SH-SY5Y (cell line): ENCODE measurements at regions not wholly inside any gene's neighbourhood (a gene's known extent, or its start where the extent isn't known, plus 50 kb on each side); places are given as distances from the start of the nearest gene placed in this dataset.

Experiments used
- GATA2 ChIP-seq: IDR thresholded peaks from 2 replicates; pipeline ENCODE4 v1.6.1; 2011; ENCODE audit warnings: mild to moderate bottlenecking, low read depth, low read length
- GATA3 ChIP-seq: IDR thresholded peaks from 2 replicates; pipeline ENCODE4 v1.6.1; 2011; ENCODE audit warnings: low read depth, mild to moderate bottlenecking, low read length, moderate library complexity

DNA sequence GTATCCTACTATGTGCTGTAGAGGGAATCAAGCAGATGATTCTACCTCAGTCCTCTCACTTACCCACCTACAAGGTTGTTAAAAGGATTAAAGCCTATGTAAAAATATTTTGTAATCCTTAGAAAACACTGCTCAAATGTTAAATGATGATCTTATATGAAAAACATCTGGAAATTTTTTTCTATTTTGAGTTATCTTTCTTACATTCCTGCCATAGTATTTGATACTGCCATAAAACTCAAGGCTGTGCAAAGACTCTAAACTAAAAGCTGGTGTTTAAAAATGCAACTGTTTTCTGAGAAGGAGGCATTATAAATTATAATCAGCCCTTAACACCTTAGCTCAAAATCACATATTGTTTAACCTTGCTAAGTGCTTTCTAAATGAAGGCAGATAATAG, 474.2 kb downstream of the PRELID2 start:
- no peak for TF ChIP-seq GATA2
- no peak for TF ChIP-seq GATA3

DNA sequence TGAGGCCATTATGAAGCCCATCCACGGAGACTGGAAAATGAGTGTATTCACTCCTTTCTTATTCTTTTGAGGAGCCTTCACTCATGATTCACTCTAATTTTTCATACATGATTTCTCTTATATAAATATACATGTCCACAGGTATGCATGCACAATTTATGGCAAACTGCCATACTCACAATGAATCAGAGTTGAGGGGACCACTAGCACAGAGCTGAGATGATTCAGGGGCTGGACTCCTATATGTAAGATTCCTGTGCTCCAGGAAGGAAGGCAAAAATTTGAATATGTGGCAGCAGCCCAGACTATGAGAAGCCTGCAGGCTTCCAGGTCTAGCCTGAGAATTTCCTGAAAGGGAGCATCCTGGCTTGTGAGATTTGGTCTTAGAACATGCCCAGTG, 484.6 kb downstream of the PRELID2 start:
- TF ChIP-seq GATA3: no peak
- no peak for TF ChIP-seq GATA2

- TF ChIP-seq GATA3 (no peak), GATA2 (no peak)
Measured at GRCh38 chr5:145347026-145347616, 488.0 kb downstream of the PRELID2 start.

GRCh38 chr5:145345511-145346287, 489.4 kb downstream of the PRELID2 start:
- no peak for TF ChIP-seq GATA2
- TF ChIP-seq GATA3: no peak

- no peak for TF ChIP-seq GATA3
- TF ChIP-seq GATA2: no peak
Measured at GRCh38 chr5:145341842-145342241, 493.3 kb downstream of the PRELID2 start.

- TF ChIP-seq GATA2 (no peak), GATA3 (no peak)
Measured at GRCh38 chr5:145340099-145340498, 495.0 kb downstream of the PRELID2 start.

DNA sequence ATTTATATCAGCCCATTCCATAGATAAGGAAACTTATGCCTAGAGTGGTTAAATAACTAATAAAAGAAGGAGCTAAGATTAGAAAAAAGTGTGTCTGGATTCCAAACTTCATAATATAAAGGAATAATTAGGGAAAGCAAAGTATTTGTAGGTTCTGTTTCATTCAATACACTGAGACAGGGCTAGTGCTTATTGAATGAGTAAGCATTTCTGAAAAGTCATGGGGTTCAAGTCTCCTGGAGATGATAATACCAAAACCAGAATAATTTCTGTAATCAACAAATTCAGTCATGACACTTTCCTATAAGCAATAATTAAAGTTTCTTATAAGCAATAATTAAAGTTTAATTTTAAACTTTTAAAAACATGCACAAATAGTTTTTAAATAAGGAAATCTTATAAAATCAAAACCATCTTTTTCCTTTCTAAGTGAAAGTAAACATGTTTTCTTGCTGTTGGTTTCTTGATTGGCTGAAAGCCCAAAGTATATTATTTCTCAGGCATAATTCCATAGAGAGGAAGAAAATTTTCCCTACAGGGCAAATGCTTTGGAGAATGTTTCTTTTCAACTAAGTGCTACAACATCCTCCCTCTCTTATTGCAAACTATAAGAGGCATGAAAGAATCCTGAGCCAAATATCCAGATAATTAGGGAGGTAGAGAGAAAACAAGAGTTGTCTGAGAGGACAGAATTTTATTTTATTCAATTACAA, 510.2 kb downstream of the PRELID2 start:
- TF ChIP-seq GATA2 (no peak), GATA3 (no peak)

DNA sequence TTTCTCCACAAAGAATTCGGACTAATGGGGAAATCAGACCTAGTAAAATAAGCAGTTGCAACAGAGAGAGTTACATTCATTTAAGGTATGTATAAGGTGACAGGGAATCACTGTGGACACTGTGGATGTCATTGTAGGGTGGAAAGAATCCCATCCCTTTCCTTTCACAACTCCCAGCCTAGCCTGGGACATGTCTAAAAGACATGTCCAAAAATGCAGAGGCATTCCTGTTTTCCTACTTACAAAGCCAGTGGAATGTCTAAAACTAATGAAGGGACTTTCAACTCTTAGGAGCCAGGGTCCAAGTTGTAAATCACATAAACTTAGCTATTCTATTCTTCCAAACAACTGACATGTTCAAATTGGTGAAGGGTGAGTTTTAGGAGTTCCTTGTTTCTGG, 511.0 kb downstream of the PRELID2 start:
- TF ChIP-seq GATA2: no peak
- no peak for TF ChIP-seq GATA3

GRCh38 chr5:145316282-145316681, 518.9 kb downstream of the PRELID2 start:
- no peak for TF ChIP-seq GATA3
- TF ChIP-seq GATA2: no peak

DNA sequence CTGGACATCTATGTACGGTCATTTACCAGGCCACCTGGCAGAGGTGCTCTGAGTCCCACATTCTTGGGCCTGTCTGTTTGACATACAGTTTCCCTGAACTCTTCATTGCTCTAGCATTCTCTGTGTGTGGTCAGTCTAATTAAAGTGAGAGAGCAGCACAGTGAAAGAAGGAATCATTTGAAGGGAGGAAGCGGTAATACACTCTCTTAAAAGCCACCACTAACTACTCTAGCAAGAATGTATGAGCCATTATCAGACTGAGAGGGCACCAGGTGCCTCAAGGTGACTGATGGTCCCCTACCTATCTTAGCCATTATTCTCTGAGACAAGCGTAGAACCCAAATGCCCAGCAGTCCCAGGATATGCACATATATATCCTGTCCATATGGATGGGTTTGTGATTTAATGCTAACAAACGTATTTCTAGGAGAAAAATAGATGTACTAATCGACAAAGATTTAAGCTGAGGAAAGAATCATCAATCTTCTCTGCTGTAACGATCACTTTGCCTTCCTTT, 527.2 kb downstream of the PRELID2 start:
- TF ChIP-seq GATA3: no peak
- TF ChIP-seq GATA2: no peak

DNA sequence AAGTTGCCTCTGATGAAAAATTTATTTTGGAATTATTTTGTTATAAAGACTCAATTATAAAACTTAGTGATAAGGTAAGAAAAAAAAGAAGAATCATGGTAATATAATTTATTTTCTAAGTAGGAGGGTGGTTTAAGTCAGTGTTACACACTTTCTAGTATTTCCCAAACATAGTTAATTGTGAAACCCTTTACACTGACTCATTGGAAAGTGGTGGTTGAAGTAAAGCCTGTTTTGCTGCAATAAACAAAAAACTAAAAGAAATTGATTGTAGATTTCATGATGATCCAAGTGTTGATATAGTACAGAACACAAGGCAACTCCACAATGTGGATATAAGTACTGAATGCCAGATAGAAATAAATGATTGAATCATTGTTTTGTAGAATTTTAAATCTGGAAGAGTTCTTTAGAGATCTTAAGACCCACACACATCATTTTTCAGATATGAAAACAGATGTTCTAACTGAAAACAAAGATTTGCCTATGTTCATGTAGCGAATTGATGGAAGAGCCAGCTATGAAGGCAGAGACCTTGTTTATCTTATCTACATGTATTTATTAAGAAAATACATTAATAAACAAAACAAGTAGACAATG, 539.8 kb downstream of the PRELID2 start:
- no peak for TF ChIP-seq GATA2

- no peak for TF ChIP-seq GATA2
- TF ChIP-seq GATA3: no peak
Measured at GRCh38 chr5:145294331-145294730, 540.8 kb downstream of the PRELID2 start.

DNA sequence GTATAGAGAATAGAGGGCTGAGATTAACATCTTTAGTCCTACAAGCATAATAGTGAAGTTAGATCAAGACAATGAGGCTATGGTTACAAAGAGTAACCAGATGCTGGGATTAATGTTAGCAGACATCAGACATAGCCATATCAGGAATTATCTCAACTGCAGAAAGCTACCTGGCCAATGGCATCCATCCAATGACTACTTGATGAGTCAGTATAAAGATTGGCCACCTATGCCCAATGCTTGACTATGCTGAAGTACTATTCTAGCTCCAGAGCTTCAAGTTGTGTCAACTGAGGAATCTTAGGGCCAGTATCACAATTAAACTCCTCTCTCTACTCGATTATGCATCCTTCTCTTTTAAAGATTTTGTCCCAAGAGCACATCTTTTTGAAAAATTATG, 541.4 kb downstream of the PRELID2 start:
- TF ChIP-seq GATA2 (no peak), GATA3 (no peak)

DNA sequence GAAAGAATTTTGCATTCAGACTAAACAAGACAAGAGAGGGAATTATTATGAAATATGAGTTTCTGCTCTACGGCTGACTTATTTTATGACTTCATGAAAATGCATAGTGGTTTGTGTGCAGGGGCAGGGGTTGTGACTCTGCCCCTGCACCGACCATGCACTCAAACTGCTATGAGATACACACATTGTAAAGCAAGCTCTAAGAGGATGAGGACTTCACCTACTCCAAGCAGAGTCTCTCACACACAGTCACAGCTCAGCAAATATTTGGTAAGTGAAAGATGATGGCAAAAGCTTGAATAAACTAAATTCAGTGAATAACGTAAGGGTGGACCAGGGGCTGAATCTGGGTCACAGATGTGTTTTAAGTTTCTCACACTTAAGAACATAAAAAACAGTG, 542.9 kb downstream of the PRELID2 start:
- TF ChIP-seq GATA2 (no peak), GATA3 (no peak)

- TF ChIP-seq GATA2 (no peak), GATA3 (no peak)
Measured at GRCh38 chr5:145283141-145283810, 551.9 kb downstream of the PRELID2 start.
